COLO668 (cell line): ENCODE measurements at regions not wholly inside any gene's neighbourhood (a gene's known extent, or its start where the extent isn't known, plus 50 kb on each side); places are given as distances from the start of the nearest gene placed in this dataset.
"Not testable (repeated sequence)": the region's sequence is repeated elsewhere in the genome, so short reads cannot be mapped to it uniquely, and the experiment has no call there.

ENCODE experiments used
- DNase-seq: peaks from one replicate; lab custom pipeline; 2025; ENCODE audit not compliant: unreplicated experiment; lab: John Stamatoyannopoulos, UW

DNA sequence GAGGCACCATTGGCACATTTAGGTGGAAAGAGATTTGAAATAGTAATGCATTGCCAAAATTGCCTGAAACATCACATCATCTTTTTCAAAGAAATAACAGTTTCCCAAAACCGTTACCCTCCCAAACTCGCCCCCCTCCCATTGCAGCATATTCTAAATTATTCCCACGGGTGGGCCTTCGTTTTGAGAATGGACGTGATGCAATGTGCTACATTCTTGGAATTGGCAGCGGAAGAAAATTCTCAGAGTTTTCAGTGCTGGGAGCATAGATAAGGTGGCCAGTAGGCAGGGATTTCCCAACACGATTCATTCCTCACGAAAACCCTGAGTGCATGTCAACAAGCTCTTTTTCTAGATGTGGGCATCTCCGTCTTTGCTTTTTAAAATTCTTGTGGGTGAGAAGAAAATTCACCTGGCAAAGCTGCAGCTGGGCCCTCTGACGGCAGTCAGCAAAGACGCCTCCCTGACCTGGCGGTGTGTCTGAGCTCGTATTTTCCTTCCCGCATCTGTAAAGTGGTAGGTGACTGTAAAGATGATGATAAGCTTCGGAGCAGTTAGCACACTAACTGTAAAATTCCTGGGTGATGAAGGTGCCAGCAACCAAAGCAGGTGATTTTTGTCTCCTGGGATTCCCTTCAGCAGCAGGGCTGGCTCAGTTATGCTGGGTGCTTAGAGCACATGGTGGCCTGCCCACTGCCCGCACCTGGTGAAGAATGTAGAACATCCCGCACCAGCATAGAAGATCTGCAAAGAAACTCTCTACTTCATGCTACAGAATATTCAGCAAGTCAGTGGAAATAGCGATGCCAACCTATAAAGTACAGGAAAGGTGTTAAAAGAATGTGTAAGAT, 141.9 kb upstream of the KLF6 start:
- DNase-seq: no peak

GRCh38 chr10:3926258-3926657, 141.2 kb upstream of the KLF6 start:
- no peak for DNase-seq

- no peak for DNase-seq
Measured at GRCh38 chr10:3925184-3925583, 140.2 kb upstream of the KLF6 start.

- DNase-seq: no peak
Measured at GRCh38 chr10:3924344-3924743, 139.3 kb upstream of the KLF6 start.

GRCh38 chr10:3923033-3923432, 138.0 kb upstream of the KLF6 start:
- no peak for DNase-seq

- DNase-seq: no peak
Measured at GRCh38 chr10:3919709-3920308, 134.8 kb upstream of the KLF6 start.

DNA sequence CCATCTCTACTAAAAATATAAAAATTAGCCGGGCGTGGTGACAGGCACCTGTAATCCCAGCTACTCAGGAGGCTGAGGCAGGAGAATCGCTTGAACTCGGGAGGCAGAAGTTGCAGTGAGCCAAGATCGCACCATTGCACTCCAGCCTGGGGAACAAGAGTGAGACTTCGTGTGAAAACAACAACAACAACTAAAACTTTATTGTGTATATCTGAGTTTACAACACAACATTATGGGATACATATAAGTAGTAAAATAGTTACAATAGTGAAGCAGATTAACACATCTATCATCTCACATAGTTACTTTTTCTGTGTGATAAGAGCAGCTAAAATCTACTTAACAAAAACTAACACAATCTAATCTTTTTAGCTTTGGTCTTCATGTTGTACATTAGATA, 132.4 kb upstream of the KLF6 start:
- not testable (repeated sequence) for DNase-seq

GRCh38 chr10:3914733-3915132, 129.7 kb upstream of the KLF6 start:
- no peak for DNase-seq

GRCh38 chr10:3911713-3912442, 126.9 kb upstream of the KLF6 start:
- DNase-seq: no peak

GRCh38 chr10:3911241-3911640, 126.2 kb upstream of the KLF6 start:
- DNase-seq: no peak

GRCh38 chr10:3909339-3909738, 124.3 kb upstream of the KLF6 start:
- DNase-seq: no peak

- DNase-seq: no peak
Measured at GRCh38 chr10:3908183-3908582, 123.2 kb upstream of the KLF6 start.

DNA sequence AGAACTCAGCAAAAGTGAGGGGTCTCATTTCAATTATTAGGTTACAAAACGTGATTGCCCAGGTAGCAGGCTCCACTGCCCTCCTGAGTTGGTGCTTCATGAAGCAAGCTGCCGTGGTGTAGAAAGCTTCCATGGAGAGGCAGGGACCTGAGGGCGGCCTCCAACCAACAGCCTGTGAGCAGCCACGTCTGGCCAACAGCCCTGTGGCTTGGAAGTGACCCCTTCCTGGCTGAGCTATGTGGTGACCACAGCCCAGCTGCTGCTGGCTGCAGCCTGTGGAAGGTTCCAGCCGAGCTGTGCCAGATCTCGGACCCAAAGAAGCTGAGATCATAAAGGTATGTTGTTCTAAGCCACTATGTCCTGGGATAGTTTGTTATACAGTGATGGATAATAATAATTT, 122.5 kb upstream of the KLF6 start:
- DNase-seq: no peak

DNA sequence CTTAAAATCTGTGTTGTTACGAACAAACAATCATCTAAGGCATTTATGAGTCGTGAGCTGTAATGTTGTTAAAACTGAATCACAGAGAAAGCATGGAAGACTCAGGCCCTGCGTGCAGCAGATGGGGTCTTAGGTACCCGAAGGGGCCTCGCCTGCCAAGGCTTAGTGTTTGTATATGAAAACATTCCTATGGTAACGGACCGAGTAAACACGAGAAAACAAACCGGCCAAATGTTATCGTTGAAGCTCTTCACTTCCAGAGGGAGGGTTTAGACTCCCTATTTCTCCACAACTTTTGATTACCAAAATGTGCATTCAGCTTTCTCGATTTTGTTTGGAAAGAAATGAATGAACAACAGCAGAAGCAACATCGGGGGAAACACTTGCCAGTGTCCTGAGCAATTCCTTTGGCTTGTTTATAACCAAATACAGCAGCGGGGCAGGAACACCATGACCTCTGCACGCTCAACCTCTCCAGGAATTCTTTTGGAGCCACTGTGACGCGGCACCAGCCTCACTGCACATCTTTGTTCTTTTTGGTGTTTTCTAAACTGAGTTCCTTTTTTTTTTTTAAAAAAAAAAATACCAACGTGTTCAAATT, 121.6 kb upstream of the KLF6 start:
- no peak for DNase-seq

GRCh38 chr10:3904419-3904960, 119.5 kb upstream of the KLF6 start:
- DNase-seq: no peak

GRCh38 chr10:3902809-3903410, 117.9 kb upstream of the KLF6 start:
- no peak for DNase-seq

DNA sequence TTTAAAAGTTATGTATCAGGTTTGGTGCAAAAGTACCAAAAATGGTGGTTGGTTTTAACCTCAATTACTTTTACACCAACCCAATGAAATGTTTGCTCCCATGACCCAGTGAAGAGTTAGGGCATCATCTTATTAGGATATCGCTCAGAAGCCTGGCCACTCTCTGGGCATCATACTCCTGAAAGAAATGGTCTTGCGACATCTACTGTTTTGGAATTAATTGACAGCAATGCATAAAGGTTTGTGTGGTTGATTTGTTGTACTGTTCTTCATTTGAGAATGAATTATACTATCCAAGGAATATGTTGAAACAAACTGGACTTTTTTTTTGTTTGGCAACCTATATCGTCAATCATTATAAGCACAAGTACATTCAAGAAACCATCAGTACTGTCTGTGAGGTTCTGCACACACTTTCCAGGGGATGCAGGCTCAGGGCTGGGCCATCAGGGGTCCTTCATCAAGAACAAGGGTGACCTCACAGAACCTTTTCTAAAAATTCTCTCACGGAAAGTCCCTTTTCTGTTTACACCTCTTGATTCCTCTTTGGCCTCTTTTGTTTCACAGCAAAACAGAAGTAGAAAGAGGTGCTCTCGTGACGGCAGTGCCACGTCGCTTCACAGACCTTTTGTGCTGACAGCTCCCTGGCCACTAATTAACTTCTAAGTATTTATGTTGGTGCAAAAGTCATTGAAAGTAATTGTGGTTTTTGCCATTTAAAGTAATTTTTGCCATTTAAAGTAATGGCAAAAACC, 117.2 kb upstream of the KLF6 start:
- no peak for DNase-seq

DNA sequence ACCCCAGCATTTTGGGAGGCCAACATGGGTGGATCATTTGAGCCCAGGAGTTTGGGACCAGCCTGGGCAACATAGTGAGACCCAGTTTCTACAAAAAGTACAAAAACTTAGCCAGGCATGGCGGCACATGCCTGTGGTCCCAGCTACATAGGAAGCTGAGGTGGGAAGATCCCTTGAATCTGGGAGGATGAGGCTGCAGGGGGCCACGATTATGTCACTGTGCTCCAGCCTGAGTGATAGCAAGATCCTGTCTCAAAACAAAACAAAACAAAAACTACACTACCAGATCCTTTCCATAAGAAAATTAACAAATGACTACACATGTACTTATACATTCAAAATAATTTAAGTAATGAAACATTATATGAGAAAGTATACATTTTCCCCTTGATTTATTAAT, 116.4 kb upstream of the KLF6 start:
- no peak for DNase-seq

- no peak for DNase-seq
Measured at GRCh38 chr10:3900391-3900790, 115.4 kb upstream of the KLF6 start.

- peak; percentile 34 for DNase-seq
Measured at GRCh38 chr10:3898821-3899220, 113.8 kb upstream of the KLF6 start.
